Central memory CD4-positive, alpha-beta T cell (primary cell): ENCODE measurements at regions not wholly inside any gene's neighbourhood (a gene's known extent, or its start where the extent isn't known, plus 50 kb on each side); places are given as distances from the start of the nearest gene placed in this dataset.
A peak's percentile ranks its signal among the peaks of the same experiment; 100 is the strongest.
"Not testable (repeated sequence)": the region's sequence is repeated elsewhere in the genome, so short reads cannot be mapped to it uniquely, and the experiment has no call there.

Source experiments
- DNase-seq: peaks from one replicate; pipeline ENCODE4 v3.0.0; 2022

- DNase-seq, result no peak
Observed at GRCh38 chr5:41995193-41995592, 70.1 kb downstream of the FBXO4 start.

GRCh38 chr5:42001673-42002072 lies 76.6 kb downstream of the FBXO4 start:
- DNase-seq, result no peak

- DNase-seq, result not testable (repeated sequence)
Observed at GRCh38 chr5:42003852-42004251, 78.8 kb downstream of the FBXO4 start.

GRCh38 chr5:42005561-42006153 lies 80.6 kb downstream of the FBXO4 start:
- DNase-seq, result no peak

- DNase-seq, result no peak
Observed at GRCh38 chr5:42013561-42013960, 88.5 kb downstream of the FBXO4 start.

- no peak for DNase-seq
Observed at GRCh38 chr5:42015254-42015653, 90.2 kb downstream of the FBXO4 start.

- no peak for DNase-seq
Observed at GRCh38 chr5:42015681-42016080, 90.6 kb downstream of the FBXO4 start.

- DNase-seq, result no peak
Observed at GRCh38 chr5:42020788-42021530, 95.9 kb downstream of the FBXO4 start.

- DNase-seq, result no peak
Observed at GRCh38 chr5:42021923-42022322, 96.8 kb downstream of the FBXO4 start.

GRCh38 chr5:42022383-42022972 lies 97.4 kb downstream of the FBXO4 start:
- no peak for DNase-seq

- DNase-seq, result no peak
Observed at GRCh38 chr5:42026446-42026845, 101.4 kb downstream of the FBXO4 start.

GRCh38 chr5:42032137-42032536 lies 107.1 kb downstream of the FBXO4 start:
- DNase-seq, result no peak

GRCh38 chr5:42035526-42035925 lies 110.4 kb downstream of the FBXO4 start:
- no peak for DNase-seq

GRCh38 chr5:42036379-42036778 lies 111.3 kb downstream of the FBXO4 start:
- no peak for DNase-seq

- no peak for DNase-seq
Observed at GRCh38 chr5:42037379-42037932, 112.4 kb downstream of the FBXO4 start.

GRCh38 chr5:42043400-42043799 lies 118.3 kb downstream of the FBXO4 start:
- no peak for DNase-seq

- DNase-seq, result peak; percentile 46
Observed at GRCh38 chr5:42057254-42057690, 132.2 kb downstream of the FBXO4 start.

GRCh38 chr5:42059291-42059690 lies 134.2 kb downstream of the FBXO4 start:
- DNase-seq, result no peak

- no peak for DNase-seq
Observed at GRCh38 chr5:42059778-42060464, 134.8 kb downstream of the FBXO4 start.

GRCh38 chr5:42061121-42061520 lies 136.0 kb downstream of the FBXO4 start:
- DNase-seq, result no peak

- DNase-seq, result no peak
Observed at GRCh38 chr5:42064821-42065220, 139.7 kb downstream of the FBXO4 start.

- no peak for DNase-seq
Observed at GRCh38 chr5:42066131-42066530, 141.1 kb downstream of the FBXO4 start.

GRCh38 chr5:42074353-42074752 lies 149.3 kb downstream of the FBXO4 start:
- no peak for DNase-seq
